ENCODE measurements at regions not wholly inside any gene's neighbourhood (a gene's known extent, or its start where the extent isn't known, plus 50 kb on each side); places are given as distances from the start of the nearest gene placed in this dataset.

DNA sequence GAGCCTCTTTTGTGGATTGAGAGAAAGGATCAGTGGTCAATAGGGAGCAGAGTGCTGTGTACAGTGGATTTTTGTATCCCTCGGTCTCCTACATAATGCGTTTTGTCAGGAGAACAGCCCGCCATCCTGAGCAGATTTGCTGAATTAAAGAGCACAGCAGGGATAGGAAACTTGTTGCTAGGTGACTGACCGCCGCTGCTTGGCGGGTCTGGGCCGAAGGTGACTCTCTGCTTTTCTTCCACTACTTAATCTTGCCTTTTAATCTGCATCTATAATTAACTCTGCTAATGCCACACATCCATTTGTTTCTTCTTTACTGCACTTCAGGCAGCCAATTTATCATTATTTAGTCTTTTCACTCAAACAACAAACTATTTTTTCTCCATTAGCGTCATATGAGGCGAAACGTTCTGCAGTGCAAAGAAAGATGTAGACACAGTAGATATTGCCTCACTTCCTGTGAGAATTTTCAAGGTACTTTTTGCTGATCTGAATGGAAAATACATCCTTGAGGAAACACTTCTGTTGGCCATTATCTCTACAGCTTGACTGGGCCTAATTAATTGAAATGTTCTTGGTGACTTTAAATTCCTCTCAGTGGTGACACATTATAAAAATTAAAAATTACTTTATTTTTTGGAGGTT, 108.0 kb downstream of the PPM1A start:
- Histone ChIP-seq H3K9ac (replicated peaks; ENCODE audit: extremely low read depth, insufficient read depth, low read length) (no peak overlapping the region), H3K36me3 (ENCODE audit: control insufficient read depth in 2 of 2, extremely low read depth in 1 of 2, insufficient read depth in 2 of 2, low read length in 2 of 2) (no peaks in the 10 kb centered on the region), H3K4me1 (ENCODE audit: control insufficient read depth, extremely low read depth, insufficient read depth, low read length) (no peaks in the 10 kb centered on the region), H3K79me2 (ENCODE audit: control insufficient read depth, insufficient read depth, low read length) (no peaks in the 10 kb centered on the region), H3K9me1 (replicated peaks; ENCODE audit: control insufficient read depth, extremely low read depth, insufficient read depth, low read length) (no peaks in the 10 kb centered on the region), H3K4me2 (ENCODE audit: insufficient read depth, low read length) (no peak overlapping the region), H3K27me3 (ENCODE audit: control insufficient read depth in 2 of 2, insufficient read depth in 2 of 2, low read length in 2 of 2) (peaks cover 10 to 21% of the 10 kb centered on the region in 2 experiments), H3K9me3 (replicated peaks; ENCODE audit: control insufficient read depth, insufficient read depth, low read length) (no peaks in the 10 kb centered on the region), H3K27ac (ENCODE audit: insufficient read depth, low read depth, low read length) (no peak overlapping the region), H3K4me3 (replicated peaks in 1 of 3; ENCODE audit: insufficient read depth in 1 of 3, low read depth in 1 of 3, low read length in 3 of 3) (no peak overlapping the region), H2AFZ (ENCODE audit: low read depth, low read length) (no peak overlapping the region), H4K20me1 (replicated peaks; ENCODE audit: control insufficient read depth, extremely low read depth, insufficient read depth, low read length) (no peaks in the 10 kb centered on the region)
- TF ChIP-seq GATA2 (IDR thresholded peaks at IDR 0.05; ENCODE audit: insufficient read depth, insufficient read length, low read depth, low read length) (no peak), POLR2A (IDR thresholded peaks at IDR 0.05; ENCODE audit: low read depth, low read length) (no peak), MYC (IDR thresholded peaks at IDR 0.05; ENCODE audit: low read depth, low read length) (no peak), JUN (IDR thresholded peaks at IDR 0.05; ENCODE audit: borderline replicate concordance, insufficient read depth, insufficient read length, low read depth) (no peak), EZH2 (IDR thresholded peaks at IDR 0.05; ENCODE audit: borderline replicate concordance, low read depth, low read length, severe bottlenecking) (no peak), FOS (IDR thresholded peaks at IDR 0.05; ENCODE audit: borderline replicate concordance, insufficient read depth, low read length) (no peak), MAX (IDR thresholded peaks at IDR 0.05; ENCODE audit: insufficient read depth, insufficient read length) (no peak), POLR2AphosphoS5 (IDR thresholded peaks at IDR 0.05; ENCODE audit: insufficient read depth, low read depth, low read length) (no peak)
- TF ChIP-seq, protein P1, sequence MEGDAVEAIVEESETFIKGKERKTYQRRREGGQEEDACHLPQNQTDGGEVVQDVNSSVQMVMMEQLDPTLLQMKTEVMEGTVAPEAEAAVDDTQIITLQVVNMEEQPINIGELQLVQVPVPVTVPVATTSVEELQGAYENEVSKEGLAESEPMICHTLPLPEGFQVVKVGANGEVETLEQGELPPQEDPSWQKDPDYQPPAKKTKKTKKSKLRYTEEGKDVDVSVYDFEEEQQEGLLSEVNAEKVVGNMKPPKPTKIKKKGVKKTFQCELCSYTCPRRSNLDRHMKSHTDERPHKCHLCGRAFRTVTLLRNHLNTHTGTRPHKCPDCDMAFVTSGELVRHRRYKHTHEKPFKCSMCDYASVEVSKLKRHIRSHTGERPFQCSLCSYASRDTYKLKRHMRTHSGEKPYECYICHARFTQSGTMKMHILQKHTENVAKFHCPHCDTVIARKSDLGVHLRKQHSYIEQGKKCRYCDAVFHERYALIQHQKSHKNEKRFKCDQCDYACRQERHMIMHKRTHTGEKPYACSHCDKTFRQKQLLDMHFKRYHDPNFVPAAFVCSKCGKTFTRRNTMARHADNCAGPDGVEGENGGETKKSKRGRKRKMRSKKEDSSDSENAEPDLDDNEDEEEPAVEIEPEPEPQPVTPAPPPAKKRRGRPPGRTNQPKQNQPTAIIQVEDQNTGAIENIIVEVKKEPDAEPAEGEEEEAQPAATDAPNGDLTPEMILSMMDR (IDR thresholded peaks at IDR 0.05; ENCODE audit: extremely low read depth in 1 of 2, insufficient read depth in 1 of 2, low read depth in 1 of 2, low read length in 2 of 2): no peak
- no TSS peak for BruUV-seq (replicated peaks)
- DNase-seq (ENCODE audit: low read depth, low spot score) (no peak), FAIRE-seq (no peak)
- intact Hi-C loops (cut with micrococcal nuclease) (no loop called here), dilution Hi-C loops (cut with MboI; ENCODE audit: extremely low pct_ligation_motif_present, low sequenced_read_pairs) (no loop called here)
- CTCF ChIA-PET: no interaction called here
- POLR2A ChIA-PET: no interaction called here

Measured in endothelial cell of umbilical vein (primary cell).